ENCODE measurements at regions not wholly inside any gene's neighbourhood (a gene's known extent, or its start where the extent isn't known, plus 50 kb on each side); places are given as distances from the start of the nearest gene placed in this dataset.

- H3K36me3 ChIP-seq, result no peaks in the 10 kb centered on the region
- no peak for DNase-seq
- intact Hi-C loops (cut with DNase I; ENCODE audit: low total_unique reads) (no loop called here), in situ Hi-C loops (cut with MboI; ENCODE audit: low pct_ligation_motif_present in 1 of 4, low pct_unique_long_range_greater_than_20kb in 1 of 4, low sequenced_read_pairs in 3 of 4) (no loop called here)
- no peaks in the 10 kb centered on the region for H3K4me1 ChIP-seq
- H3K27me3 ChIP-seq, result no peaks in the 10 kb centered on the region
- no peak overlapping the region for H3K4me3 ChIP-seq
- H3K9me3 ChIP-seq, result no peaks in the 10 kb centered on the region
- WGBS, 2 donors (ENCODE audit: low coverage in 1 of 2), result 85 to 89% methylated on average over 2 of the region's 2 CpGs
- TF ChIP-seq POLR2A (IDR thresholded peaks at IDR 0.05) (no peak), POLR2AphosphoS5 (IDR thresholded peaks at IDR 0.05) (no peak), EP300 (IDR thresholded peaks at IDR 0.05; ENCODE audit: low read depth) (no peak)
- TF ChIP-seq, protein P1, sequence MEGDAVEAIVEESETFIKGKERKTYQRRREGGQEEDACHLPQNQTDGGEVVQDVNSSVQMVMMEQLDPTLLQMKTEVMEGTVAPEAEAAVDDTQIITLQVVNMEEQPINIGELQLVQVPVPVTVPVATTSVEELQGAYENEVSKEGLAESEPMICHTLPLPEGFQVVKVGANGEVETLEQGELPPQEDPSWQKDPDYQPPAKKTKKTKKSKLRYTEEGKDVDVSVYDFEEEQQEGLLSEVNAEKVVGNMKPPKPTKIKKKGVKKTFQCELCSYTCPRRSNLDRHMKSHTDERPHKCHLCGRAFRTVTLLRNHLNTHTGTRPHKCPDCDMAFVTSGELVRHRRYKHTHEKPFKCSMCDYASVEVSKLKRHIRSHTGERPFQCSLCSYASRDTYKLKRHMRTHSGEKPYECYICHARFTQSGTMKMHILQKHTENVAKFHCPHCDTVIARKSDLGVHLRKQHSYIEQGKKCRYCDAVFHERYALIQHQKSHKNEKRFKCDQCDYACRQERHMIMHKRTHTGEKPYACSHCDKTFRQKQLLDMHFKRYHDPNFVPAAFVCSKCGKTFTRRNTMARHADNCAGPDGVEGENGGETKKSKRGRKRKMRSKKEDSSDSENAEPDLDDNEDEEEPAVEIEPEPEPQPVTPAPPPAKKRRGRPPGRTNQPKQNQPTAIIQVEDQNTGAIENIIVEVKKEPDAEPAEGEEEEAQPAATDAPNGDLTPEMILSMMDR (IDR thresholded peaks at IDR 0.05), result no peak
- no peak overlapping the region for H3K27ac ChIP-seq
These were observed 145.0 kb upstream of the MITF start for GRCh38 chr3:69594286-69594685.

DNA sequence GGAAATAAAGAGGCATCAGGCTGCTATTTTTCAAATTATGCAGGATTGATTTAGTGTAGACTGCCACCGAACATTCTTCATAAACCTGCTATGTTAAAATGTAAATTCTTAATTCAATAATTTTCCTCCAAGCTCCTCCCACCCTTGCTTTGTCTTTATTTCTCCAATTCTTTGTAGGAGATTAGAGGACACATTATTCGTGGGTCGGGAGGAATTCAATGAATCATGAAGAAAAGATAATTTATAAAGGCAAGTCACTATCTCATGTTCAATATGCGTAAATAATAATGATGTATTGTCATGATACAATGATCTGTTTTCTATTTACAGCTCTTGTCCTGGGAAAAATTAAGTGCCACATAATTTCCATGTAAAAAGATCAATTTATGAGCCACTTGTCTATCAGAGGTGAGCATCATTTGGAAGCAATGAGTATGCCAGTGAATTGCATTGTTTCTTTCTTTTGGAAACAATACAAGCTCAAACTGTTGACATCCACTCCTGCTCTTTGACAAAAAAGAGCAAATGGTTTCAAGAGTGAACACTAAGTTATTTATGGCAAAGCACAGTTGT, 148.0 kb upstream of the MITF start:
- no peaks in the 10 kb centered on the region for H3K27me3 ChIP-seq
- no peaks in the 10 kb centered on the region for H3K36me3 ChIP-seq
- peaks cover 3 to 5% of the 10 kb centered on the region in 2 donors for H3K9me3 ChIP-seq
- TF ChIP-seq, protein P1 (IDR thresholded peaks at IDR 0.05), result no peak
- no peak for TF ChIP-seq EP300 (IDR thresholded peaks at IDR 0.05; ENCODE audit: low read depth)
- 78 to 90% methylated on average over 3 to 4 of the region's 4 CpGs for WGBS, 2 donors (ENCODE audit: low coverage in 1 of 2)
- in situ Hi-C loops (cut with MboI; ENCODE audit: low pct_ligation_motif_present in 1 of 4, low pct_unique_long_range_greater_than_20kb in 1 of 4, low sequenced_read_pairs in 3 of 4), result no loop called here
- no peak overlapping the region for H3K27ac ChIP-seq
- no peak for DNase-seq
- no peaks in the 10 kb centered on the region for H3K4me1 ChIP-seq
- H3K4me3 ChIP-seq, result no peak overlapping the region
- intact Hi-C loops (cut with DNase I; ENCODE audit: low total_unique reads), result no loop called here

- DNase-seq, result no peak
- no peaks in the 10 kb centered on the region for H3K36me3 ChIP-seq
- H3K4me1 ChIP-seq, result no peaks in the 10 kb centered on the region
- TF ChIP-seq, protein P1 (IDR thresholded peaks at IDR 0.05), result no peak
- TF ChIP-seq POLR2A (IDR thresholded peaks at IDR 0.05) (no peak), EP300 (IDR thresholded peaks at IDR 0.05; ENCODE audit: low read depth) (no peak), POLR2AphosphoS5 (IDR thresholded peaks at IDR 0.05) (no peak)
- no peaks in the 10 kb centered on the region for H3K27me3 ChIP-seq
- in situ Hi-C loops (cut with MboI; ENCODE audit: low pct_ligation_motif_present in 1 of 4, low pct_unique_long_range_greater_than_20kb in 1 of 4, low sequenced_read_pairs in 3 of 4) (no loop called here), intact Hi-C loops (cut with DNase I; ENCODE audit: low total_unique reads) (no loop called here)
- H3K9me3 ChIP-seq, result peaks cover 3 to 5% of the 10 kb centered on the region in 2 donors
- no peak overlapping the region for H3K27ac ChIP-seq
- H3K4me3 ChIP-seq, result no peak overlapping the region
These were observed 149.2 kb upstream of the MITF start for GRCh38 chr3:69590111-69590510.

DNA sequence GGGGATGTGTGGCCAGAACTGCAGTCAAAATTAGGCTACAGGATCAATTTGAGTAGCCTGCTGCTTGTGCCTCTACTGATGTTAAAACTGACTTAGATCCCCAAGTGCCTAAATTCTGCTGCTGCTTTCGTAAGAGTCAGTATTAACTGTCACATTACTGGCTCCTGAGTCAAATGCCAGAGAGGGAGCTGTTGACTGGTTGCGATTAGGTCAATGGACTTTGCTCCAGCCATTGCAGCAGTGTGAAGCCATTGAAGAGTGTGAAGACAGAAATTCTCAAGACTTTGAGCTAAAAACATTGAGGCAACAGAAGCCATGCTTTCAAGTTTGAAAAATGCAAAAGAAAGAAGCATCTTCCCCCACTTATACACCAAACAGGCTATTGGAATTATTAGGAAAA, 151.1 kb upstream of the MITF start:
- H3K27ac ChIP-seq, result no peak overlapping the region
- peaks cover 3 to 5% of the 10 kb centered on the region in 2 donors for H3K9me3 ChIP-seq
- H3K27me3 ChIP-seq, result no peaks in the 10 kb centered on the region
- in situ Hi-C loops (cut with MboI; ENCODE audit: low pct_ligation_motif_present in 1 of 4, low pct_unique_long_range_greater_than_20kb in 1 of 4, low sequenced_read_pairs in 3 of 4) (no loop called here), intact Hi-C loops (cut with DNase I; ENCODE audit: low total_unique reads) (no loop called here)
- no peaks in the 10 kb centered on the region for H3K36me3 ChIP-seq
- WGBS, 2 donors (ENCODE audit: low coverage in 1 of 2), result 91% methylated on average over 2 of the region's 2 CpGs; no CpG with 5 or more reads in 1 of the 2 donors
- no peaks in the 10 kb centered on the region for H3K4me1 ChIP-seq
- no peak for DNase-seq
- TF ChIP-seq POLR2A (IDR thresholded peaks at IDR 0.05), result no peak
- no peak for TF ChIP-seq EP300 (IDR thresholded peaks at IDR 0.05; ENCODE audit: low read depth)
- no peak for TF ChIP-seq POLR2AphosphoS5 (IDR thresholded peaks at IDR 0.05)
- TF ChIP-seq, protein P1 (IDR thresholded peaks at IDR 0.05), result no peak
- H3K4me3 ChIP-seq, result no peak overlapping the region

Measured in transverse colon (tissue), 4 donors.